OCI-LY7 (cell line): ENCODE measurements at regions not wholly inside any gene's neighbourhood (a gene's known extent, or its start where the extent isn't known, plus 50 kb on each side); places are given as distances from the start of the nearest gene placed in this dataset.

Experiments
- BruUV-seq: library from RNA; stranded (reverse); fragments of 400-500 nt; replicated peaks from 2 replicates; lab custom pipeline; 2021; lab: Mats Ljungman, UMichigan
- CTCF ChIA-PET: fragments of 300-600 bp; sonication (Branson Sonifier 250); formaldehyde crosslinking; loops from one replicate; lab custom pipeline; 2022; ENCODE audit warnings: antibody characterized with exemption; ENCODE audit not compliant: unreplicated experiment; lab: Charles Lee
- POLR2A ChIA-PET: fragments of 300-600 bp; sonication (Branson Sonifier 250); formaldehyde crosslinking; loops from one replicate; lab custom pipeline; 2022; ENCODE audit warnings: antibody characterized with exemption; lab: Charles Lee
- DNase-seq: peaks from one replicate; pipeline ENCODE4 v3.0.0-alpha.2; 2015; ENCODE audit warnings: low spot score
- H2AFZ ChIP-seq: fragments of 200-600 bp; sonication (generic), shearing (Covaris generic); 2 replicates; pipeline ENCODE4 v1.6.1; 2014; ENCODE audit warnings: mild to moderate bottlenecking, antibody characterized with exemption, low read length, moderate library complexity
- H3K27ac ChIP-seq: fragments of 200-600 bp; sonication (generic); 2 replicates; pipeline ENCODE4 v1.5.1; 2014; ENCODE audit warnings: mixed run types, low read depth, mild to moderate bottlenecking, moderate library complexity, low read length, inconsistent platforms; ENCODE audit not compliant: poor library complexity, severe bottlenecking
- H3K36me3 ChIP-seq: fragments of 200-600 bp; sonication (generic); 2 replicates; pipeline ENCODE4 v1.6.1; 2014; ENCODE audit warnings: mild to moderate bottlenecking, antibody characterized with exemption, low read length, moderate library complexity, mixed read lengths; ENCODE audit not compliant: insufficient read depth
- H3K4me1 ChIP-seq: fragments of 200-600 bp; sonication (generic); 2 replicates; pipeline ENCODE4 v1.5.1; 2014; ENCODE audit warnings: mild to moderate bottlenecking, low read length; ENCODE audit not compliant: insufficient read depth, poor library complexity, severe bottlenecking
- H3K4me2 ChIP-seq: fragments of 200-600 bp; sonication (generic); 2 replicates; pipeline ENCODE4 v1.6.1; 2014; ENCODE audit warnings: mild to moderate bottlenecking, low read length
- H3K4me3 ChIP-seq: fragments of 200-600 bp; sonication (generic); 2 replicates; pipeline ENCODE4 v1.5.1; 2014; ENCODE audit warnings: mild to moderate bottlenecking, low read depth, low read length; ENCODE audit not compliant: poor library complexity, severe bottlenecking
- H3K79me2 ChIP-seq: fragments of 200-600 bp; sonication (generic); 2 replicates; pipeline ENCODE4 v1.6.1; 2016; ENCODE audit warnings: low read depth, mild to moderate bottlenecking, low read length, moderate library complexity, mixed read lengths; ENCODE audit not compliant: insufficient read depth
- H3K9me2 ChIP-seq: fragments of 200-600 bp; sonication (generic); 2 replicates; pipeline ENCODE4 v1.6.1; 2016; ENCODE audit warnings: mild to moderate bottlenecking, low read length, mixed read lengths; ENCODE audit not compliant: insufficient read depth
- H3K9me3 ChIP-seq: fragments of 200-600 bp; sonication (generic); 2 replicates; pipeline ENCODE4 v1.6.1; 2014; ENCODE audit warnings: mild to moderate bottlenecking, mixed run types, low read length, mixed read lengths
- H4K20me1 ChIP-seq: fragments of 200-600 bp; sonication (generic); 2 replicates; pipeline ENCODE4 v1.6.1; 2014; ENCODE audit warnings: mild to moderate bottlenecking, antibody characterized with exemption, low read length, moderate library complexity, mixed read lengths; ENCODE audit not compliant: insufficient read depth
- EZH2phosphoT487 ChIP-seq: fragments of 200-600 bp; sonication (generic); IDR thresholded peaks from 2 replicates; pipeline ENCODE4 v1.6.1; 2018; ENCODE audit warnings: low read depth, borderline replicate concordance, mild to moderate bottlenecking, mixed run types, antibody characterized with exemption, low read length, moderate library complexity, mixed read lengths
- intact Hi-C: fragments of 100-400 bp; cut with micrococcal nuclease; formaldehyde crosslinking; loops from one replicate; pipeline ENCODE4 v1.10.0; 2022; ENCODE audit not compliant: unreplicated experiment
- TF ChIP-seq, protein P1 (sequence below): fragments of 200-600 bp; sonication (generic); conservative IDR thresholded peaks from 2 replicates; pipeline ENCODE4 v1.5.1; 2014; ENCODE audit warnings: mild to moderate bottlenecking, antibody characterized with exemption, low read length, moderate library complexity, mixed read lengths

DNA sequence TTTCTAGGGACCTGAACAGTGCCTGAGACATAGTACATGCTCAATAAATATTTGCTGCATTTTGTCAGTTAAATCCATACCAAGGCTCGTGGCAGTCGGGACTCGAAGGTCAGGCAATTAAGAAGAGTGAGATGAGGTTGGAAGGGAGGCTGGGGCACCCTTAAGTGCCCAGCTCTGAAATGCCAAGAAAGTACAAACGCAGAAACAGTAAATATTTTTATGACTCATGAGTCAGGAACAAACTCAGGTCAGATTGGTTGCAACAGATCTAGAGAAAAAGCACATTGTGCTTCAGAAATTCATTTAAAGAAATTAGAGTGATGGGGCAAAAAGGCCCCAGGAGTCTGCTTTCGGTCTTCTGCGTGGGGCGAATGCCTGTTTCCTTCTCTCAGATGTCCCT is 83.0 kb upstream of the FZD10 start:
- DNase-seq, result no peak
- H3K9me3 ChIP-seq, result no peaks in the 10 kb centered on the region
- POLR2A ChIA-PET, result no interaction called here
- H3K79me2 ChIP-seq, result no peaks in the 10 kb centered on the region
- intact Hi-C loops, result no loop called here
- H3K4me3 ChIP-seq, result no peak overlapping the region
- H3K27ac ChIP-seq, result no peak overlapping the region
- no peaks in the 10 kb centered on the region for H3K4me1 ChIP-seq
- TF ChIP-seq EZH2phosphoT487, result no peak
- TF ChIP-seq, protein P1, sequence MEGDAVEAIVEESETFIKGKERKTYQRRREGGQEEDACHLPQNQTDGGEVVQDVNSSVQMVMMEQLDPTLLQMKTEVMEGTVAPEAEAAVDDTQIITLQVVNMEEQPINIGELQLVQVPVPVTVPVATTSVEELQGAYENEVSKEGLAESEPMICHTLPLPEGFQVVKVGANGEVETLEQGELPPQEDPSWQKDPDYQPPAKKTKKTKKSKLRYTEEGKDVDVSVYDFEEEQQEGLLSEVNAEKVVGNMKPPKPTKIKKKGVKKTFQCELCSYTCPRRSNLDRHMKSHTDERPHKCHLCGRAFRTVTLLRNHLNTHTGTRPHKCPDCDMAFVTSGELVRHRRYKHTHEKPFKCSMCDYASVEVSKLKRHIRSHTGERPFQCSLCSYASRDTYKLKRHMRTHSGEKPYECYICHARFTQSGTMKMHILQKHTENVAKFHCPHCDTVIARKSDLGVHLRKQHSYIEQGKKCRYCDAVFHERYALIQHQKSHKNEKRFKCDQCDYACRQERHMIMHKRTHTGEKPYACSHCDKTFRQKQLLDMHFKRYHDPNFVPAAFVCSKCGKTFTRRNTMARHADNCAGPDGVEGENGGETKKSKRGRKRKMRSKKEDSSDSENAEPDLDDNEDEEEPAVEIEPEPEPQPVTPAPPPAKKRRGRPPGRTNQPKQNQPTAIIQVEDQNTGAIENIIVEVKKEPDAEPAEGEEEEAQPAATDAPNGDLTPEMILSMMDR, result no peak
- CTCF ChIA-PET, result no interaction called here
- no peaks in the 10 kb centered on the region for H3K36me3 ChIP-seq
- no peak overlapping the region for H3K4me2 ChIP-seq
- no peak overlapping the region for H2AFZ ChIP-seq
- H4K20me1 ChIP-seq, result no peaks in the 10 kb centered on the region
- no TSS peak for BruUV-seq
- no peaks in the 10 kb centered on the region for H3K9me2 ChIP-seq

GRCh38 chr12:130080205-130080604 is 82.1 kb upstream of the FZD10 start:
- TF ChIP-seq, protein P1, result no peak
- TF ChIP-seq EZH2phosphoT487, result no peak
- Histone ChIP-seq H3K4me1 (no peaks in the 10 kb centered on the region), H3K4me3 (no peak overlapping the region), H3K36me3 (no peaks in the 10 kb centered on the region), H3K4me2 (no peak overlapping the region), H3K27ac (no peak overlapping the region), H3K9me2 (no peaks in the 10 kb centered on the region), H2AFZ (no peak overlapping the region), H3K79me2 (no peaks in the 10 kb centered on the region), H4K20me1 (no peaks in the 10 kb centered on the region), H3K9me3 (no peaks in the 10 kb centered on the region)
- intact Hi-C loops, result no loop called here
- ChIA-PET CTCF (no interaction called here), POLR2A (no interaction called here)
- DNase-seq, result no peak
- BruUV-seq, result no TSS peak

- no peak overlapping the region for H3K4me3 ChIP-seq
- H3K4me2 ChIP-seq, result no peak overlapping the region
- no peak for TF ChIP-seq EZH2phosphoT487
- TF ChIP-seq, protein P1, result no peak
- ChIA-PET CTCF (no interaction called here), POLR2A (no interaction called here)
- DNase-seq, result no peak
- no peaks in the 10 kb centered on the region for H3K9me3 ChIP-seq
- no peak overlapping the region for H2AFZ ChIP-seq
- H3K36me3 ChIP-seq, result no peaks in the 10 kb centered on the region
- BruUV-seq, result no TSS peak
- no peaks in the 10 kb centered on the region for H4K20me1 ChIP-seq
- H3K9me2 ChIP-seq, result no peaks in the 10 kb centered on the region
- no peaks in the 10 kb centered on the region for H3K79me2 ChIP-seq
- intact Hi-C loops, result no loop called here
- no peaks in the 10 kb centered on the region for H3K4me1 ChIP-seq
- H3K27ac ChIP-seq, result no peak overlapping the region
Observed at GRCh38 chr12:130081117-130081805, 81.0 kb upstream of the FZD10 start.
